ENCODE measurements at regions not wholly inside any gene's neighbourhood (a gene's known extent, or its start where the extent isn't known, plus 50 kb on each side); places are given as distances from the start of the nearest gene placed in this dataset.

DNA sequence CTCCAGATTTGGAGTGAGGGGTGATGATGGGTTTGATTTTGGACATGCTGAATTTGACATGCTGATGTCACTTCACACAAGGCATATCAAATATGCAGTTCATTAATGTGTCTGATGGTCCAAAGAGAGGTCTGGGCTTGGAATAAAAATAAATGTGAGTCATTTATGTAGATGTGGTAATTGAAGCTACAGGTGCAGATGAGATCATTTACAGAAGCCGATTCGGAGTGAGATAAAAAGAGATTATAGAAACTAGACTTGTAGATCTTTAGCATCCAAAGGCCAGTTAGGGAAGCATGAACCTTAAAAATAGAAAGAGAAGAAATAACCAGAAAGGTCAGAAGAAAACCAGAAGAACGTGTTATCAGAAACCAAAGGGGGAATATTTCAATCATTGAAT lies 350.9 kb upstream of the ZP4 start:
- TF ChIP-seq POLR2AphosphoS5 (IDR thresholded peaks at IDR 0.05; ENCODE audit: borderline replicate concordance, low read depth, low read length) (no peak), EZH2 (IDR thresholded peaks at IDR 0.05) (no peak)

All from SK-N-MC (cell line).